Inflammatory macrophage (primary cell): ENCODE measurements at regions not wholly inside any gene's neighbourhood (a gene's known extent, or its start where the extent isn't known, plus 50 kb on each side); places are given as distances from the start of the nearest gene placed in this dataset.

Experiments
- DNase-seq, 2 donors: peaks; one replicate each; pipeline ENCODE4 v3.0.0-alpha.2; 2020 to 2022

DNA sequence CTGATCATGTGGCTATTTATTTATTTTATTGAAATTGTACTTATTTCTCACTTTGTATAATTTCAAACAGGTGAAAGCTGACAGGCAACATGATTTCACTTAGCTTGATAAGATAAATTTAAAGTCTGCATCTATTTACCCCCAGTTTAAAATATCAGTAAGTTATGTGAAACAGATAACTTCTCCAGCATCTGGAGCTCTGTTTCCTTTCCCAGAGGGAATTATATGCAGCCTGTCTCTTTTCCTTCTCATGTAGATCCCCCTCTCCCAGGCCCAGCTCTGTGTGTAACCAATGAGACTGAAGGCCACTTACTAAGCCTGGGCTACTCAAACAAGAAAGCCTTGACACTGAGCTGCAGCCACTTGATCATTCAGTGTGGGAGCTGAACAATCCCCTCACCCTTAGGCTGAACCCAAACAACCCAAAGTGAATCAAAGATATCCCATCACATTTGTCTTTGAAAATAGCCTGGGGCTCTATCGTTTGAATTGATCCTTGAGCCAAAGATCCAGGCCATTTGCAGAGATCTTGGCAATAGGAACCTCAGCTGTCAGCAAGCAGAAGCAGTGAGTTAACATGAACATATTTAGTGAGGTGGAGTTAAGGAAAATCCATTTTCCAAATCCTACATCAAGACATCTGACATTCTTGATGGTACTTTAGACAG, 383.9 kb downstream of the TGFB2 start:
- DNase-seq: no peak

GRCh38 chr1:218735436-218736032, 390.4 kb downstream of the TGFB2 start:
- DNase-seq: no peak

GRCh38 chr1:218739426-218739825, 394.3 kb downstream of the TGFB2 start:
- no peak for DNase-seq

GRCh38 chr1:218741852-218742251, 396.7 kb downstream of the TGFB2 start:
- DNase-seq: no peak

DNA sequence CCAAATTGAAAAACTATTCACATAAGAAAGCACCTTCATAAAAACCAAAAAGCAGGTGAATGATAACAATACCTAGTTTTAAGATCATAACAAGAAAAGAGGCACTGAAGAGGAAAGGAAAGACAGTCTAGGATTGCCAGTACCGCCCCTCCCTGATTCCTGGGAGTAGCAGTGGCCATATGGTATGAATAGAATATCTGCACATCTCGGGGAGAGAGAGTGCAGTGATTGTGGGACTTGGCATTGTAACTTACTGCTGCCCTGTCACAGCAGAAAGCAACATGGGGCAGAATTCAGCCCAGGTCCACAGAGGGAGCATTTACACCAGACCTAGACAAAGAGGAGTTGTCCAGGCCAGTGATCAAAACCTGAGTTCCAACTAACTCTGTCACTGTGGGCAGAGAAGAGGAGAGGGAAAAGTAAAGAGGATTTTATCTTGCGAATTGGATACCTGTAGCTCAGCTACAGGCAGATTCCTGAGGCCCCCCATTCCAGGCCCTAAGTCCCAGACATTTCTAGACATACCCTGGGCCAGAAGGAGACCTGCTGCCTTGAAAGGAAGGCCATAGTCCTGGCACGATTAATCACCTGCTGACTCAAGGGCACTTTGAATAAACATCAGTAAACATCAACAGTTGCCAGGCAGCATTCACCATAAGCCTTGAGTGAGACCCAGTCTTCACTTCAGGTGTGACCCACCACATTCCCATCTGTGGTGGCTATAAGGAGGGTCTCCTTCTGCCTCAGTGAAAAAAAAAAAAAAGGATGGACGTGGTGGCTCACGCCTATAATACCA, 397.5 kb downstream of the TGFB2 start:
- DNase-seq: no peak

DNA sequence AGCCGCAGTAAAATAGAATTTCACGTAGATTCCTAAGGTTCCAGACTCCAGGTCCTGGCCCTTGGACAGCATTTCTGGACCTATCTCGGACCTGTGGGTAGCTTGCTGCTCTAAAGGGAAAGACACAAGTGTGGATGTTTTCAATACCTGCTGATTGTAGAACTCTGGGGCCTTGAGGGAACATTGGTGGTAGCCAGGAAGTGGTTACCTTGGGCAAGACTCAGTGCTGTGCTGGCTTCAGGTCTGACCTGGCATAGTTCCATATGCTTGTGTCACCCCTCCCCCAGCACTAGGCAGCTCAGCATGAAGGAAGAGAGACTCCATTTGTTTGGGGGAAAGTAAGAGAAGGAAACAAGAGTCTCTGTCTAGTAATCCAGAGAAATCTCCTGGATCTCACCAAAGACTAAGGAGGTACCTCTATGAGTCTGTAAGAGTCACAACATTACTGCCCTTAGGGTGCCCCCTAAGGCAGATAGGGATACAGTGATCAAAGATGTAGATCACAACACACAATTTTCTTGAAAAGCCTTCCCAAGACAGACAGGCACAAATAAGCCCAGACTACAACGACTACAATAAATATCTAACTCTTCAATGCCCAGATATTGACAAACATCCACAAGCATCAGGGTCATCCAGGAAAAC, 398.8 kb downstream of the TGFB2 start:
- DNase-seq: no peak

DNA sequence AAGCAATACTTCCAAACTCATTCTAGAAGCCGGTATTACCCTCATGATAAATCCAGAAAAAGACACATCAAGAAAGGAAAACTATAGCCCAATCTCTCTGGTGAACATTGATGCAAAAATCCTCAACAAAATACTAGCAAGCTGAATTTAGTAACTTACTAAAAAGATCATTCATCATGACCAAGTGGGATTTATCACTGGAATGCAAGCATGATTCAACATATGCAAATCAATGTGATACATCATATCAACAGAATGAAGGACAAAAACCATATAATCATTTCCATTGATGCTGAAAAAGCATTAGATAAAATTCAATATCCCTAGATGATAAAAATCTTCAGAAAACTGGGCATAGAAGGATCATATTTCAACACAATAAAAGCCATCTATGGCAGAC, 402.9 kb downstream of the TGFB2 start:
- DNase-seq: no peak

- DNase-seq: no peak
Measured at GRCh38 chr1:218750216-218750970, 405.3 kb downstream of the TGFB2 start.

DNA sequence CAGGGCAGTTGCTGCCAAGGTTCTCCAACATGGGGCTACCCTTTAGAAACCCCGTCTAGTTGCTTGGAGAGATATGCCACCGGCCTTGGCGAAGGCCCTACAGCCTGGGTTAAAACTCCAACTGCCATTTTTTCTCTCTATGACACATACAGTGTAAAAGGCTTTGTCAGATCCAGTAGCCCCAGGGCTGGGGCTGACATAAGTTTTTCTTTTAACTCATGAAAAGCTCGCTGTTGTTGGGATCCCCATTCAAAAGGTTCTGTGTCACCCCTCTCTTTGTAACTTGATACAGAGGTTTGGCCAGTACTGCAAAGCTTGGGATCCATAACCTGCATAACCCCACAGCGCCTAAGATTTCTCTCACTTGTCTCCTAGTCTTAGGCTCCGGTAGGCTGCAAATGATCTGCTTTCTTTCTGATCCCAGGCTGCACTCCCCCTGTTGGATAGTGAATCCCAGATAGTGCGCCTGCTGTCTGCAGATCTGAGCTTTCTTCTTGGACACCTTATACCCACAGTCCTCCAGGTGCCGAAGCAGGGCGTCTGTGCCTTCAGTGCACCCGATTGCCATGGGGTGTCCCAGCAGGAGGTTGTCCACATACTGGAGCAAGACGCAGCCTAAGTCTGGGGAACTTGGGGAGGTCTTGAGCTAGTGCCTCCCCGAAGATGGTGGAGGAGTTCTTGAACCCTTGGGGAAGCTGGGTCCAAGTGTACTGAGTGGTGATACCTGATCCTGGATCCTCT, 406.2 kb downstream of the TGFB2 start:
- no peak for DNase-seq

DNA sequence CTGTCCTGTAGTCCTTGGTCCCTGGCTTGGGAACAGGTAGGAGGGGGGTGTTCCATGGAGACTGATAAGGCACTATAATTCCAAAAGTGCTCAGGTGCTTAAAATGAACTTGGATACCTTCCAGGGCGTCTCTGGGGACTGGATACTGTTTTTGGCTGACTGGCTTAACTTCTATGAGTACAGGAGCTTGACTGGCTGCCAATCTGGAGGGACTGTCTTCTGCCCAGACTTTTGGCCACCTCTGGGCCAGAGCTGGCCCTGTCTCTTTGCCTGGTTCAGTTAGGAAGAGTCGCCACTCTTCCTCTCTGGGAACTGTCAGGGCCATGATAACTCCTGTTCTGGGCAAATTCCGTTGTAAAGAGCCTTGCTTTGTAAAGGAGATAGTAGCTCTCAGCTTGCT, 407.0 kb downstream of the TGFB2 start:
- no peak for DNase-seq

DNA sequence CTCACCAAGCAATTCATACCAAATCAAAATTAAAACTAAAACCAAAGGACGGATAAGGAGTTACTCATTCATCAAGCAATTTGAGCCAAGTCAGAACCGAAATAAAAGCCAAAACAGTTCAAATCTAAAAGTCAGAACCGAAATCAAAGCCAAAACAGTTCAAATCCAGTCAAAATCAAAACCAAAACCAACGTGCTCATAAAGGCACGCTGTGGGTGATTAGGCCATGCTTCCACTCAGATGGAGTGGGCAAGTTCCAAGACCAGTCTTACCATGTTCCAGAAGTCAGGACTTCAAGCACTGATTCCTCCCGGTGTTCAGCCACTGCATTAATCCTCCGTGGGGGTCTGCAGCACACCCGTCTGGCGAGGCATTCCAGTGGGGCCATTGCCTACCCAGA, 409.3 kb downstream of the TGFB2 start:
- DNase-seq: no peak

GRCh38 chr1:218755128-218755527, 410.0 kb downstream of the TGFB2 start:
- DNase-seq: no peak

GRCh38 chr1:218759795-218760194, 413.9 kb upstream of the LYPLAL1 start:
- no peak for DNase-seq

- no peak for DNase-seq
Measured at GRCh38 chr1:218760601-218761570, 412.8 kb upstream of the LYPLAL1 start.

- no peak for DNase-seq
Measured at GRCh38 chr1:218763538-218763937, 410.1 kb upstream of the LYPLAL1 start.

DNA sequence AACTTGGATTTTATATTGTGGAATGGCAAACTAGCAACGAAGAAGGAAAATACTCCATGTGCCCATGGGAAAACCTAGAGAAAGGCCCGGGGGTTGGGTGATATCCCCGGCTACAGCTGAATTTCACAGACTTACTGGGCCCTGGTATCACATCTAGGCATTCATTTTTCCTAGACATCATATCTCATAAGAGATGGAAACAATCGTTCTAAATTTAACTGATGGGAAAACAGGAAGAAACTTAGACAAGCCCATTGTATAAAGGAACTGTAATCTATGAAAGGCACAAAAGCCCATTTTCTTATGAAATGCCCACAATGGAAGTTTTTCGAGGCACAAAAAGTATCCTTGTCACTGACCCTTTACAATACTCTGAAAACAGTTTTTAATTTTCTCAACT, 407.9 kb upstream of the LYPLAL1 start:
- no peak for DNase-seq

DNA sequence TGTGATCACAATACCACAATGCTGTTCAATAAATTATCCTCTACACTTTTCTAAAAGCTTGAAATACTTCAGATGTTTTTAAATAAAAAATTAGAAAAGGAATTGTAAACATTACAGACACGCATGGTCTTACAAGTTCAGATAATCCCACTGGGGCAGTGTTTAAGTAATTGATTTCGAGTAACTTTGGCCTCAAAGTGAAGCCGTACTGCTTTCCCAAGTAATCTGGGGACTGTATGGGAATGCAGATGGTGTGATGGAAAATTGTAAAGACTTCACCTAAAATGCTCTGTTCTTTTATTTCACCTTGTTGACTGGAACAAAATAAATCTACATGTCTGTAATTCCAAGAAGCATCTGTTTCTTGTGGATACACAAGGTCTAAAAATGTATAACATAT, 401.7 kb upstream of the LYPLAL1 start:
- DNase-seq: no peak

- DNase-seq: no peak
Measured at GRCh38 chr1:218772575-218772974, 401.1 kb upstream of the LYPLAL1 start.

DNA sequence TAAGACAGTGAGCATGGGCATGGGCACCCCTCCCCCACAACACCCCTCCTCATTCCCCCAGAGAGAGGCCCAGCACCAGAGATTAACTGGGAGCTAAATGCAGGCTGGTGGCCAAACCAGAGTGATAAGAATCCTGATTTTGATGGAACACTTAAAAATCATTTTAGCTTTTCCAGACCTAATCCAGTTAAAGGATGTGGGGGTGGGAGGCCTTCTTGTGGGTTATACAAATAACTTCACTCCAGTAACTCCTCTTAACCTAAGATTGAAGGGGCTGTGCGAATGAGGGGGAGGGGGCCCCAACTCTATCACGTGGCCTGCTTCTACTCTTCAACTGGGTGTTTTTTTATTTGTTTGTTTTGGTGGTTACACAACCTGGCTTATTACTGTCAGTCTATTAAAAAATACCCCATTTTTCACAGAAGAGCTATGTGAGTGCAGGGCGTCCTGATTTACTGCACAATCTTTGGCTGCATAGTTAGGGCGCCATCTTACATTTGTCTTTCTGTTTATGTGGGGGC, 398.1 kb upstream of the LYPLAL1 start:
- no peak for DNase-seq
